ENCODE measurements at regions not wholly inside any gene's neighbourhood (a gene's known extent, or its start where the extent isn't known, plus 50 kb on each side); places are given as distances from the start of the nearest gene placed in this dataset.
"Not testable (repeated sequence)": the region's sequence is repeated elsewhere in the genome, so short reads cannot be mapped to it uniquely, and the experiment has no call there.

GRCh38 chr5:57002959-57003485 lies 51.1 kb upstream of the MIER3 start:
- peak overlapping the region in 2 of 4 donors; percentile 25 to 40 for H3K27ac ChIP-seq
- no peak for DNase-seq
- no peak overlapping the region for H3K4me3 ChIP-seq
- H3K27me3 ChIP-seq, result no peaks in the 10 kb centered on the region
- H3K4me1 ChIP-seq, result peaks cover 0 to 7% (median 0%) of the 10 kb centered on the region in 4 donors
- no peaks in the 10 kb centered on the region for H3K9me3 ChIP-seq
- TF ChIP-seq CTCF (IDR thresholded peaks at IDR 0.05) (no peak), POLR2A (IDR thresholded peaks at IDR 0.05) (no peak)
- no peaks in the 10 kb centered on the region for H3K36me3 ChIP-seq

GRCh38 chr5:57003566-57003965 lies 51.6 kb upstream of the MIER3 start:
- H3K27me3 ChIP-seq, H3K36me3 ChIP-seq, H3K4me1 ChIP-seq, H3K9me3 ChIP-seq, H3K4me3 ChIP-seq: not testable (repeated sequence)
- DNase-seq, result peak in 1 of 3 donors; percentile 53
- H3K27ac ChIP-seq, result peak overlapping the region in 2 of 4 donors; percentile 25 to 45

DNA sequence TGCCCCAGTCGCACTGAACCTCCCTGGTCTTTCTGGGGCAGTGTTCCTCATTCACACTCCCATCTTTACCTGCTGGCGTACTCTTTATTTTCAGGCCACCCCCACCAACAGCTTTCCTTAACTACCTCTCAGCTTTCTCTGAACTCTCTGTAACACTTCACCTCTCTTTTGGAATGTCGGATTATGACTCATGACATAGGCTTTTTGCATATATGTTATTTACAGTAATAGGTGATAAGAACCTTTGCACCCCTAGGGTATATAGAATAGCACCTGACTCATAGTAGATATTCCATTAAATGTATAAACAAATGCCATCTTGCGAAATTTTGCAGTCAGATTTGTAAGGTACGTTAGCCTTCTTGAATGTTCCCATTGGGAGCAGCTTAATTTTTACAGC lies 52.9 kb upstream of the MIER3 start:
- TF ChIP-seq CTCF (IDR thresholded peaks at IDR 0.05), result no peak
- TF ChIP-seq POLR2A (IDR thresholded peaks at IDR 0.05), result no peak
- Histone ChIP-seq H3K4me1 (peaks cover 0 to 7% (median 0%) of the 10 kb centered on the region in 4 donors), H3K27me3 (no peaks in the 10 kb centered on the region), H3K36me3 (no peaks in the 10 kb centered on the region), H3K9me3 (no peaks in the 10 kb centered on the region), H3K4me3 (no peak overlapping the region), H3K27ac (peak overlapping the region in 1 of 4 donors; percentile 9)
- DNase-seq, result no peak

GRCh38 chr5:57007344-57007743 lies 55.4 kb upstream of the MIER3 start:
- no peak for DNase-seq
- peaks cover 0 to 7% (median 0%) of the 10 kb centered on the region in 4 donors for H3K4me1 ChIP-seq
- H3K27ac ChIP-seq, result no peak overlapping the region
- no peak overlapping the region for H3K4me3 ChIP-seq
- no peaks in the 10 kb centered on the region for H3K9me3 ChIP-seq
- no peaks in the 10 kb centered on the region for H3K27me3 ChIP-seq
- TF ChIP-seq POLR2A (IDR thresholded peaks at IDR 0.05) (no peak), CTCF (IDR thresholded peaks at IDR 0.05) (no peak)
- no peaks in the 10 kb centered on the region for H3K36me3 ChIP-seq

- H3K4me1 ChIP-seq, result no peaks in the 10 kb centered on the region
- no peak overlapping the region for H3K27ac ChIP-seq
- H3K36me3 ChIP-seq, result no peaks in the 10 kb centered on the region
- TF ChIP-seq CTCF (IDR thresholded peaks at IDR 0.05) (no peak), POLR2A (IDR thresholded peaks at IDR 0.05) (no peak)
- H3K9me3 ChIP-seq, result no peaks in the 10 kb centered on the region
- no peak for DNase-seq
- H3K4me3 ChIP-seq, result no peak overlapping the region
- H3K27me3 ChIP-seq, result no peaks in the 10 kb centered on the region
These were observed 57.9 kb upstream of the MIER3 start for GRCh38 chr5:57009811-57010210.

GRCh38 chr5:57010786-57011185 lies 58.9 kb upstream of the MIER3 start:
- no peak overlapping the region for H3K4me3 ChIP-seq
- TF ChIP-seq CTCF (IDR thresholded peaks at IDR 0.05), result no peak
- TF ChIP-seq POLR2A (IDR thresholded peaks at IDR 0.05), result no peak
- no peak for DNase-seq
- no peak overlapping the region for H3K27ac ChIP-seq
- H3K4me1 ChIP-seq, result no peaks in the 10 kb centered on the region
- no peaks in the 10 kb centered on the region for H3K9me3 ChIP-seq
- H3K36me3 ChIP-seq, result no peaks in the 10 kb centered on the region
- H3K27me3 ChIP-seq, result no peaks in the 10 kb centered on the region

Data from Peyer's patch (tissue), 4 donors.